A673 (cell line): ENCODE measurements at regions not wholly inside any gene's neighbourhood (a gene's known extent, or its start where the extent isn't known, plus 50 kb on each side); places are given as distances from the start of the nearest gene placed in this dataset.

Experiments
- BruUV-seq: library from RNA; stranded (reverse); fragments of 400-500 nt; replicated peaks from 2 replicates; lab custom pipeline; 2021; lab: Mats Ljungman, UMichigan
- CTCF ChIA-PET: fragments of 300-600 bp; sonication (Branson Sonifier 250); formaldehyde crosslinking; loops from one replicate; lab custom pipeline; 2022; ENCODE audit warnings: antibody characterized with exemption; lab: Charles Lee
- POLR2A ChIA-PET: fragments of 300-600 bp; sonication (Branson Sonifier 250); formaldehyde crosslinking; loops from one replicate; lab custom pipeline; 2022; ENCODE audit warnings: antibody characterized with exemption; ENCODE audit not compliant: low non-redundant PET; lab: Charles Lee
- DNase-seq: peaks from one replicate; pipeline ENCODE4 v3.0.0-alpha.2; 2015; ENCODE audit warnings: low spot score
- H3K27ac ChIP-seq: fragments of 200-600 bp; sonication (generic); 2 replicates; pipeline ENCODE4 v1.5.1; 2016; ENCODE audit warnings: mixed run types, low read depth, mild to moderate bottlenecking, mixed read lengths, antibody characterized with exemption, low read length; ENCODE audit not compliant: poor library complexity, severe bottlenecking
- H3K27me3 ChIP-seq: fragments of 200-600 bp; sonication (generic); replicated peaks from 2 replicates; pipeline ENCODE4 v1.6.1; 2017; ENCODE audit warnings: mixed run types, low read depth, mild to moderate bottlenecking, mixed read lengths, antibody characterized with exemption, low read length; ENCODE audit not compliant: insufficient read depth, poor library complexity
- H3K36me3 ChIP-seq: fragments of 200-600 bp; sonication (generic); 2 replicates; pipeline ENCODE4 v1.6.1; 2016; ENCODE audit warnings: mixed run types, mild to moderate bottlenecking, mixed read lengths, antibody characterized with exemption, low read length; ENCODE audit not compliant: insufficient read depth, poor library complexity, severe bottlenecking
- H3K4me1 ChIP-seq: fragments of 200-600 bp; sonication (generic); 2 replicates; pipeline ENCODE4 v1.6.1; 2017; ENCODE audit warnings: mixed run types, mild to moderate bottlenecking, mixed read lengths, antibody characterized with exemption, low read length; ENCODE audit not compliant: insufficient read depth, poor library complexity, severe bottlenecking
- H3K4me3 ChIP-seq: fragments of 200-600 bp; sonication (generic); 2 replicates; pipeline ENCODE4 v1.5.1; 2016; ENCODE audit warnings: low read depth, mixed run types, mild to moderate bottlenecking, mixed read lengths, low read length; ENCODE audit not compliant: poor library complexity, severe bottlenecking
- H3K9me3 ChIP-seq: fragments of 200-600 bp; sonication (generic); 2 replicates; pipeline ENCODE4 v1.6.1; 2016; ENCODE audit warnings: mixed run types, low read depth, mild to moderate bottlenecking, mixed read lengths, antibody characterized with exemption, low read length; ENCODE audit not compliant: poor library complexity, severe bottlenecking
- EZH2 ChIP-seq: fragments of 200-600 bp; sonication (generic); IDR thresholded peaks from 2 replicates; pipeline ENCODE4 v1.6.1; 2017; ENCODE audit warnings: borderline replicate concordance, low read depth, mild to moderate bottlenecking, mixed read lengths, antibody characterized with exemption, low read length; ENCODE audit not compliant: poor library complexity, severe bottlenecking
- intact Hi-C: fragments of 100-400 bp; cut with micrococcal nuclease; formaldehyde crosslinking; loops from one replicate; pipeline ENCODE4 v1.10.0; 2022; ENCODE audit not compliant: unreplicated experiment
- TF ChIP-seq, protein P1 (sequence below): fragments of 300-800, 200-600 bp; sonication (generic); conservative IDR thresholded peaks from 2 replicates; pipeline ENCODE4 v1.5.1; 2017; ENCODE audit warnings: low read depth, mild to moderate bottlenecking, antibody characterized with exemption, low read length, moderate library complexity, mixed read lengths

DNA sequence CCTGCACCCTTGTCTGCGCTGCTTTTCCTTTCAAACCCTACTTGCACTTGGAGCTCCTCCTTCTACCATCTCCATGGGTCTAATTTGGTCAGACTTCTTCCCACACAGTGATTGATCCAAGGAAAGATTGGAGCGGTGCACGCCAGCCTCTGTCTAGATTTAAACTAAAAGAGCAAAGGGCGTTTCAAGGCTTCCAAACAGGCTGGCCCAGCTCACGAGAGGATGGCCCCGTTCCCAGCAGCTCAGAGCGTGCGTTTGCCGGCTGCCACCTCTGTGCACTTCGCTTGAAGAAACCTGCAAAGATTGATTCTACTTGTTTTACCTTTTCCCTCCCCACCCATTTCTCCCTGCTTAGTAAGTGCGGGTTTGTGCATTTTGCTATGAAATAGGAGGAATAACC lies 78.8 kb upstream of the ALKAL2 start:
- ChIA-PET POLR2A (no interaction called here), CTCF (no interaction called here)
- Histone ChIP-seq H3K36me3 (no peaks in the 10 kb centered on the region), H3K27ac (no peak overlapping the region), H3K9me3 (no peaks in the 10 kb centered on the region), H3K4me3 (no peak overlapping the region), H3K27me3 (peaks cover 24% of the 10 kb centered on the region), H3K4me1 (no peaks in the 10 kb centered on the region)
- intact Hi-C loops = no loop called here
- no peak for DNase-seq
- no TSS peak for BruUV-seq
- TF ChIP-seq, protein P1, sequence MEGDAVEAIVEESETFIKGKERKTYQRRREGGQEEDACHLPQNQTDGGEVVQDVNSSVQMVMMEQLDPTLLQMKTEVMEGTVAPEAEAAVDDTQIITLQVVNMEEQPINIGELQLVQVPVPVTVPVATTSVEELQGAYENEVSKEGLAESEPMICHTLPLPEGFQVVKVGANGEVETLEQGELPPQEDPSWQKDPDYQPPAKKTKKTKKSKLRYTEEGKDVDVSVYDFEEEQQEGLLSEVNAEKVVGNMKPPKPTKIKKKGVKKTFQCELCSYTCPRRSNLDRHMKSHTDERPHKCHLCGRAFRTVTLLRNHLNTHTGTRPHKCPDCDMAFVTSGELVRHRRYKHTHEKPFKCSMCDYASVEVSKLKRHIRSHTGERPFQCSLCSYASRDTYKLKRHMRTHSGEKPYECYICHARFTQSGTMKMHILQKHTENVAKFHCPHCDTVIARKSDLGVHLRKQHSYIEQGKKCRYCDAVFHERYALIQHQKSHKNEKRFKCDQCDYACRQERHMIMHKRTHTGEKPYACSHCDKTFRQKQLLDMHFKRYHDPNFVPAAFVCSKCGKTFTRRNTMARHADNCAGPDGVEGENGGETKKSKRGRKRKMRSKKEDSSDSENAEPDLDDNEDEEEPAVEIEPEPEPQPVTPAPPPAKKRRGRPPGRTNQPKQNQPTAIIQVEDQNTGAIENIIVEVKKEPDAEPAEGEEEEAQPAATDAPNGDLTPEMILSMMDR = no peak
- TF ChIP-seq EZH2 = no peak

DNA sequence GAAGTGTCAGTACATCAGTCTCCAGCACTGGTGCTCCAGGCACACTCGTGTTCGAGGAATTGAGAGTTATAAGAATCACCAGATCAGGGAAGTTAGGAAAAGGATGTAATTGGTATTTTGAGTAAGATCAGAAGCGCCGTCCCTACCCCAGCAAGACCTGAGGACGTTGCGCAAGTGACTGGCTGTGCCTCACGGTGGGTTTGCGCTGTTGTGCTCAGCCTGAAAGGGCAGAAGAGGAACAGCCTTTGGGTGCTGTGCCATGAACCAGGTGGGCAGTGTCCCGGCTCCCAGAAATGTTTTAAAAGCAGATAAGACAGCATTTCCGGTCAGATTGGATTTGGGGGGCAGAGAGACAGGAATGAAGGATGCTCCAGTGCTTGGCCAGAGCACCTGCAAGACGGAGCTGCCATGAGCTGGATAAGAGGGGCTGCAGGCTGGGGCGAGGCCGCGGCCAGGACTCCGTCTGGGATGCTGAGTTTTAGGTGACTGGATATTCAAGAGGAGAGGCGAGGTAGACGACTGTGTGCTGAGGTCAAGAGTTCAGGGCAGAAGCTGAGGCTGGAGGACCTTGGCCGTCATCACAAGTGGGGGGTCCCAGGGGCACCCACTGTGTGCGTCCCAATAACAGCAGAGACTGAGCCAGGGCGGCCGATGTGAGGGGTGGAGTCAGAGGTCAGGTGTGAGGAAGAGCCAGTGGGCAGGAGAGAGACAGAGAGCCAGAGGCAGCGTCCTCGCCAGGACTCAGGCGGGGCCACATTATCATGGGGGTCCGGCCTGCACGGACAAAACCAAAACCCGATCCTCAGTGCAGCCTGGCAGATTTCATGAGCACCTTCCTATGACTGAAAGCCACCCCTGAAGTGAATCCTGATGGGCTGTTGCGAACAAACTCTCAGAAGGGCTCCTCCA lies 77.7 kb upstream of the ALKAL2 start:
- Histone ChIP-seq H3K4me3 (no peak overlapping the region), H3K36me3 (no peaks in the 10 kb centered on the region), H3K9me3 (no peaks in the 10 kb centered on the region), H3K4me1 (no peaks in the 10 kb centered on the region), H3K27ac (no peak overlapping the region), H3K27me3 (peaks cover 35% of the 10 kb centered on the region)
- TF ChIP-seq EZH2 = no peak
- TF ChIP-seq, protein P1 = no peak
- ChIA-PET POLR2A (no interaction called here), CTCF (no interaction called here)
- no peak for DNase-seq
- intact Hi-C loops = no loop called here
- no TSS peak for BruUV-seq

DNA sequence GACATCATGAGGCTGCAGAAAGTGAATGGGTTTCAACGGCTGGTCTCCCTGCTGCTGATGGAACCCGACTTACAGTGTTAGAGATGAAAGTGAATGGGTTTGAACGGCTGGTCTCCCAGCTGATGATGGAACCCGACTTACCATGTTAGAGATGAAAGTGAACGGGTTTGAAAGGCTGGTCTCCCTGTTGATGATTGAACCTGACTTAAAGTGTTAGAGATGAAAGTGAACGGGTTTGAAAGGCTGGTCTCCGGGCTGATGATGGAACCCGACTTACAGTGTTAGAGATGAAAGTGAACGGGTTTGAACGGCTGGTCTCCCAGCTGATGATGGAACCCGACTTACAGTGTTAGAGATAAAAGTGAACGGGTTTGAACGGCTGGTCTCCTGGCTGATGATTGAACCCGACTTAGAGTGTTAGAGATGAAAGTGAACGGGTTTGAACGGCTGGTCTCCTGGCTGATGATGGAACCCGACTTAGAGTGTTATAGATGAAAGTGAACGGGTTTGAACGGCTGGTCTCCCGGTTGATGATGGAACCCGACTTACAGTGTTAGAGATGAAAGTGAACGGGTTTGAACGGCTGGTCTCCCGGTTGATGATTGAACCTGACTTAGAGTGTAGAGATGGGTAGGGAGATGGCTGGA lies 76.1 kb upstream of the ALKAL2 start:
- Histone ChIP-seq H3K27me3 (peaks cover 52% of the 10 kb centered on the region), H3K36me3 (no peaks in the 10 kb centered on the region), H3K4me1 (no peaks in the 10 kb centered on the region), H3K27ac (no peak overlapping the region), H3K4me3 (no peak overlapping the region), H3K9me3 (no peaks in the 10 kb centered on the region)
- intact Hi-C loops = no loop called here
- CTCF ChIA-PET = no interaction called here
- POLR2A ChIA-PET = no interaction called here
- no TSS peak for BruUV-seq
- no peak for DNase-seq
- TF ChIP-seq, protein P1 = no peak
- TF ChIP-seq EZH2 = no peak
